HG03139 (cell line): ENCODE measurements at regions not wholly inside any gene's neighbourhood (a gene's known extent, or its start where the extent isn't known, plus 50 kb on each side); places are given as distances from the start of the nearest gene placed in this dataset.
"Not testable (repeated sequence)": the region's sequence is repeated elsewhere in the genome, so short reads cannot be mapped to it uniquely, and the experiment has no call there.

Source experiments
- ATAC-seq: cut with Tn5 transposase; IDR thresholded peaks from one replicate; pipeline ENCODE4 v1.9.1; 2021; ENCODE audit not compliant: unreplicated experiment

DNA sequence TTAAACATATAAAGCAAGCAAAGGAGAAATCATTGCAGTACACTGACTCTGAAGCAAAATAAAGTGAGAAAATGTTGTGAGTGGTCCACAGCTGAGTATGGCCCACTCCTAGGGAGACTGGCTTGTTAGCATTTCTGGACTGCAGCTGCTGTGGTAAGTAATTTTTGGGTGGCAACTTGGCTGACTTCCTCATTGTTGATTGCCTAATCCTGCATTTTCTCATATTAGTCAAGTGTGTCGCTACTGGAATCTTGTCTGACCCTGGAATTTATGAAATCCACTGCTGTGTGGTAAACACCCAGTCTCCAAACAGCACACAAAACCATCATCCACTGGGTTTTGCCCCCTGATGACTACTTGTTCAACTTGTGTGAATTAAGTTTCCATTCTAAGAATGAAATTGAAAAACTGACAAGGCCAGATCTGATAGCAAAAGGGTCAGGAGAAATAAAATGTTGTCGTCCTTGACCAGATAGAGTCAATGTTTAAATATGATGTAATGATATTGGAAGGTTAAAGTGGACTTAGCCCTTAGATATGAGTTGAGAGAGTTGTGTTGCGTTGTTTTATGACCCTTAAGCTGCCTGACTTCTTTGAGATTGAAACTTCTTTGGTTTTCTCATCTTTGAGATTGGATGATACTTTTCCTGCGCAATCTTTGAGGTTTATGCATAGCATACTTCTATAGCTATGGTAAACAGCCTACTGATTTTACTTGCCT, 106.6 kb upstream of the SEC22B start:
- not testable (repeated sequence) for ATAC-seq

DNA sequence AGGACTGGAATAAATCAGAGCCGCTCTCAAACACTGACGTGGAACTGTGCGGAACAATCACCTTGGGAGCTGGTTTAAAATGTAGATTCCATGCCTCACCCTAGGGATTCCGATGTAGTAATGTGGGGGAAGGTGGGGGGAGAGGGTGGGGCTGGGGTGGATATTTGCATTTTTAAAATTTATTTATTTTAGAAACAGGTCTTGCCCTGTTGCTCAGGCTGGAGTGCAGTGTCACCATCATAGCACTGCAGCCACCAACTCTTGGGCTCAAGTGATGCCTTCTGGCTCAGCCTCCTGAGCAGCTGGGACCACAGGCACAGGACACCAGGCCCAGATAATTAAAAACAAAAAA, 101.9 kb upstream of the SEC22B start:
- not testable (repeated sequence) for ATAC-seq

DNA sequence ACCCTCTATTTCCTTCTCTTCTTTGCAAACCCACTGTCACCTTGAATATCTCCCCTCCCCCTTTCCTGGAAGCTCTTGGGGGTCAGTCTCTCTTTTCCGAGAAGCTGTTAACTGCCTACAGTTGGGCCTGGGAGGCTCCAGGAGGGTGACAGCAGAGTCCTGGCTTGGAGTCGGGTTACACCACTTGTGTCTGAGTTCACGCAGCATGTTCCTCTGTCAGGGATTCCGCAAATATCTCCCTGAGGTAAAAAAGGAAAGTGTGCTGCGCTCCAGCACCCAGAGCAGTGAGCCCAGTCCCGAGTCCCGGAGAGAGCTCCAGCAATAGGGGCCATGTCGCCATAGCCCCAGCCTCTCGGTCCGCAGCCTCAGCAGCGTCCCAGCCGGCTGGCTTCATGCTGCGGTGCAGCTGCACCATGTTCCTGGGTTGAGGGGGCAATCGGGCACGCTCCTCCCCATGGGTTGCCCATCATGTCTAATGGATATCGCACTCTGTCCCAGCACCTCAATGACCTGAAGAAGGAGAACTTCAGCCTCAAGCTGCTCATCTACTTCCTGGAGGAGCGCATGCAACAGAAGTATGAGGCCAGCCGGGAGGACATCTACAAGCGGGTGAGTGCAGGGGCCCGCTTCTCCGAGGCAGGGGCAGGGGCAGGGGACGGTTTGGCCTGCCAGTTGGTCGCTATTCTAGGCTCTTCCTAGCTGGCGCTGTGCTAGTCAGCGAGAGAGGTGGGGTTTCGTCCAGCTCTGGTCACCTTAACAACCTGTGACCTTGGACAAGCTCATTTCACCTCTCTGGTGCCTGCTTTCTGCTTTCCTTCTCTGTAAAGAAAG, 101.3 kb upstream of the SEC22B start:
- ATAC-seq, result not testable (repeated sequence)

DNA sequence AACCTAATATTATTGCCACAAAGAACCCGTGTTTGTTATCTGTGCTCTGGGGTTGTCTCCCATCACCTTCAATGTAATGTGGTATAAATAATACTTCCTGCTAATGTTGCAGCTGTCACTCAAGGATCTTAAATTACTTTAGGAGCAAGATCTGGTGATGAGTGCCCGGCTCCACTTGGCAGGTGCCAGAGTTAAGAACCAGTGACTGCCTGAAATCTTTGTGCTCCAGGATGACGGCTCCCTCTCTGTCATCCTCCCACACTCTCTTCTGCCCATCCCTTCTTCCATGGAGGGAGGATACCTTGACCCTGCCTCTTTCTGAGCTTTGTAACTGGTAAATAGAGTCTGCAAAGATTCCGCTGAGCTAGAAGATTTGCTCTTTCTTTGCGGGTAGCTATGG, 100.4 kb upstream of the SEC22B start:
- ATAC-seq, result not testable (repeated sequence)

DNA sequence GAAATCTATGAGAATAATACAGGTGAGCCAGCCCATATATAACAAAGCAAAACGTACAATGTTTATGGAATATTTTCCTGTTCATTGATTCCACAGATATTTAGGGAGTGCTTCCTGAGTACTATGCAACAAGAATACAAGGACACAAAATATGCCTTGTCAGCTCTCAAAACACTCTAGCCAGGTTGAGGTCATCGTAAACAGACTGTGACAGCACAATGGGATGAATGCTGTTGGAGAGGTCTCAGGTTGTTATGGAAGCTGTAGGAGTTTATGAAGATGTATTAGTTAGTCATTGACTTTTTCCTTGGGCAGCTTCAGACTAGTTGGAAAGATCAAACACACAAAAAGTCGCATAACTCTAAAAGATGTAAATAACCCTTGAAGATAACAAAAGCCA, 98.1 kb upstream of the SEC22B start:
- not testable (repeated sequence) for ATAC-seq

DNA sequence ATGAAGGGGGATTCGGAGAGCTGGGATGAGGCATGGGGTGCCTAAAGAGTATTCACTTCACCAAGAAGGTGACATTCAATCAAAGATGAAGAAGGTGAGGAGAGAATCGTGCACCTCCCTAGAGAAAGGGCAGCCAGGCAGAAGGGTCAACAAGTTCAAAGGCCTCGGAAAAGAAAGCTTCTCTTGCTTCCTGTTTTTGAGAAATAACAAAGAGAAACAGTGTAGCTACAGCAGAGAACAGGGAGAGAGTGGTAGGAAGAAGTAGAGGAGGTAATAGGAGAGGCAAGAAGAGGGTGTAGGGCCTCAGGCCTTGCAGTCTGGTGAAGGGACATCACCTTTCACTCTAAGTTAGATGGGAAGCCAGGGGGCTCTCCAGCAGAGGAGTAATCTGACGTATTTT, 97.0 kb upstream of the SEC22B start:
- not testable (repeated sequence) for ATAC-seq

DNA sequence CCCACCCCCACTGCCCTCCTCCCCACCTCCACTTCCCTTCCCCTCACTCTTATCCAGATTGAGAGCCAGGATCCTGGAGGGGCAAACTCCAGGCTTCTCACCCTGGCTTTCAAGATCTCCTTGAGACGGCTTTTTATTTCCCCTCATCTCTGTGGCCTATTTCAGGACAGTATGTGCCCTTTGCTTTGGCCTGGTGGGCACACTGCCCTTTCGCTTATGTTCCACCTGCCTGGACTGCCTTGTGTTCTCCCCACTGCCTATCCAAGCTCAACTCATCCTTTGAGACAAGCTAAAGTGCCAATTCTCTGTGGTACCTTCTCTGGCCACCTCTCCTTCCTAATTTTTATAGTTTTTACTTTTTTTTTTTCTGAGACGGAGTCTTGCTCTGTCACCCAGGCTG, 95.9 kb upstream of the SEC22B start:
- not testable (repeated sequence) for ATAC-seq

DNA sequence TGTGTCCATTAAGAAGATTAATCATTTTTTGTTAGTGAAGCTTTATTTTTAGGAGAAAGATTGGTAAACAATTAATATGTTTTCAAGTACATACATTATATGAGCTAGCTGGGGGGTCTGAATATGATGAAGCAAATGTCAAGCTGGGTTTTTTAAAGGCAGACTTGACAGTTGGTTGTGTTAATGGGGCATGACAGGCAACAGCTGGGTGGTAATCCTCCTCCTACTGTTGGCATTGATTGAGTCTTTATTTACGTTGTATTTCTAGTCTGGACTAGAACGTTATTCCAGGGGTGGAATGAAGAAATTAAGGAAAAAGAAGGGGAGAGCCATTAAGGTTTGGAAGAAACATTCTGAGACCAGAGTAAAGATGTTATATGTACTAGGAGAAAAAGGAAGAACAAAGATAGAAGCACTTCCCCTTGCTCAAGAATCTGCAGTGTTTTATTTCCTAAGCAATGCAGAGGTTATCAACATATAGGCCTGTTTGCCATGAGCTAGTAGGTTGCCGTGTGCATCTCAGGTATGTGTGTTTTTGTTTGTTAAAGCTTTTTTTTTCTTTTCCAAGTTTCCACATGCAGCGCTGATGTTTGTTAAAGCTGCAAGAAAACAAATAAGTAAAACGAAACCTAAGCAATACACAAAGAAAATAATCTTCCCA, 95.4 kb upstream of the SEC22B start:
- ATAC-seq, result not testable (repeated sequence)

DNA sequence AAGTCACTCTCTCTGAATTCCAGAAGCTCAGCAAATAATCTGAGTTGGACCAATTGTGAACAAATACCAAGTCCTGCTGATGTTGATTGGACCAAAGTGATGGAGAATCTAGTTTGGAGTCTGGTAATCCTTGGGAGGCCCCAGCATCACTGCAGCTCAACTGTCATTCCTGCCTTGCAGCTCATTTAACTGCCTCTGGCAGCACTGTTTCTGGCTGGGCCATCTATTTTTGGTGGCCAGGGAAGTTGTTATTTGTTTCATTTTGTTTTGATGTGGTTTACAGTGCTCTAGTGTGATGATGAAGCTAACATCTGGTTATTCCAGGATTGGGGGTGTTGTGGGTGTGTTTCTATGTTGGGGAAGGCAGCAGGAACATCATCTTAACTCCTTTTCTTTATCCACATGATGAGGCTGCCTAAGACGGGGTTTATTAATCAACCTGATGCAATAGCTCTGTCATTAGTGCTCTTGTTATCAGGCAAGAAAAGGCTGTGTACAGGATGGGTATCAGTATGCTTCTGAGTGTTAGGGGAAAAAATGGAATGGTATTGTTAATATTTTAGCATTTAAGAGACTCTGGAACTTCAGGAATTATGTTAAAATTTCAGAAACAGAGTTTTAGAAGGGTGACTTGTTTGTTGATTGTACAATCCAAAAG, 91.7 kb upstream of the SEC22B start:
- not testable (repeated sequence) for ATAC-seq

DNA sequence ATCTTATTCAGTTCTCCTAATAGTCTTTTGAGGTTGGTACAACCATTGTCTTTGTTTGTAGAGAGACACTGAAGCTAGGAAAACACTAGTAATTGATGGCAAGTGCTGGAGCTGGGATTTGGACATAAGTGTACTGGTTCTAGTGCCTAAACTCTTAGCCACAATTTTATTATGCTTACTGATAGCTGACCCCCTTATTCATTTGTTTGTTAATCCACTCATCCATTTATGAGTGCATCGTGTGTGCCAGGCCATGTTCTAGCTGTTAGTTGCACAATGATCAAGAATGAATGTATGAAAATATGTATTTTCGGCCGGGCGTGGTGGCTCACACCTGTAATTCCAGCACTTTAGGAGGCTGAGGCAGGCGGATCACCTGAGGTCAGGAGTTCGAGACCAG, 88.2 kb upstream of the SEC22B start:
- not testable (repeated sequence) for ATAC-seq

DNA sequence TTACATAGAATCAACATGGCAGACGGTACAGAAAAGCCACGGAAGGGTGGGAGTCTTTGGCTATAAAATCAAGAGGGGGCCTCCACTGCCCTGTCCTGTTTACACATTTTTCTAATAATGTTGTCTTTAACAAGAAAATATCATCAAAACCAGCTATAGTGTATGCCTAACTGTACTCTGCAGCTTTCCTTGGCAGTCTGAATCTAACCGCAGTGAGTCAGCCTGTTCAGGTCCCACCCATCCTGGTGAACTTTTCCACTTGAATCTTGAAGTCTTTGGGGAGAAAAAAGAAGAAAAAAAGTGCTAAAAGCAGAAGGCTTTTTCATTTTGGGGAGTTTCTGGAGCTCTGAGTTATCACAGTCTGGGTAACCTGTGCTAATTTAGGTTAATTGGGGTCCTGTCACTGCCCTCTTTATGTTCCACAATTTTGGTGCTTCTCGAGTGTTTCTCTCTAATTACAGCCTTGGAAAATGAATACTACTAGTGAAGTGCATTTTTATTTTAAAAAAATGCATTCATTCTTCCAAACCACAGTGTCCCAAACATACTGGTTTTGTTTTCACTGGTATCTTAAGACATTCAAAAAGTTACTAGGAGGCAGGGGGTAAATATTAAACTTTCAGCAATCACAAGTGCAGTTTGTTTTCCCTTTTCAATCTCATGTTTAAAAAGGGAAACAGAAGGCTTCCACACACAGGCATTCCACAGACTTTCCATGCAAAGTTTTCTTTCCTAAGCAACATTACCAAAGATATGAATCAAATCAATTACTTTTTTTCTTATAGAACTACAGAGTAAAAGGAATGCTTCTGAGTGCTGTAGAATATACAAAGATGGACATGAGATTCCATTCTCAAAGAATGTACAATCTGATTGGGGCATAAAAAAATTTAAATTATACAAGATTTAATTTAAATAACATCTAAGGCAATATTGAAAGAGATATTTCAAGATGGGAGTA, 86.8 kb upstream of the SEC22B start:
- not testable (repeated sequence) for ATAC-seq

DNA sequence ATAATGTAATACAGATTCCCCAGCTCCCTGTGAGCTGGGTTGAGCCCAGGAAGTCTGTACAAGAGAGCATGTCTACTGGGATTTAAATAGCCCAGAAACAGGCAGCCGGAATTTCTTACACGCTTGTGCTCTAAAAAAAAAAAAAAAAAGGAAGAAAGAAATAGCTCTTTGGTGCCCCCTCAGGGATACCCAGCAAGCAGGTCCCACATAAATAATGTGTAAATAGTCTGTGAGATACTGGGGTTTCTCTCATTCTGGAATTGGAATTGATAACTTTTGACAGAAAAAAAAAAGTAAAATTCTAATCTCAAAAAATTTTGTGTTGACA, 81.4 kb upstream of the SEC22B start:
- not testable (repeated sequence) for ATAC-seq

DNA sequence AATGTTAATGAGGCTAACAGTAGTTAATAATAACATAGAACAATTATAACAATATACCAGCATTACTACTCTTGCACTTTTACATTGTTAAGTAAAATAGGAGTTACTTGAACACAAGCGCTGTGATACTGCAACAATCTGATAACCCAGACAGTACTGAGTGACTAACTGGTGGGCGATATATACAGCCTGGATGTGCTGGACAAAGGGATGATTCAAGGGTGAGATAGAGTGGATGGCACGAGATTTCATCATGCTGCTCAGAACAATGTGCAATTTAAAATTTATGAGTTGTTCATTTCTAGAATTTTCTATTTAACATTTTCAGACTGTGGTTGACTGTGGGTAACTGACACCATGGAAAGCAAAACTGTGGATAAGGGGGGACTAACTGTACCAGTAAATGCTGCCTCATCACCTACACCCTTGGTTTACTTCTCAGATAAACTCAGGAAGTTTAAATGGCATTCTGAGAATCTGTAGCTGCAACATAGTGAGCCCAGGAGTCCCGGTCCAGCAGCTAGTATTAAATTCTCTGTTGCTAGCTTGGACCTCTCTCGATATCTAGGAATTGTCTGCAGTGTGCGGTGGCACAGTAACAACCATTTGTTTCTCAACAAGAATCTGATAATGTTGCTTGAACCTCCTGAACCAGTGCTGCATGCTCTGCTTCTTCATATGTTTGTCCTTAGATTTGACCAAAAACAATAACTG, 80.9 kb upstream of the SEC22B start:
- ATAC-seq, result not testable (repeated sequence)

DNA sequence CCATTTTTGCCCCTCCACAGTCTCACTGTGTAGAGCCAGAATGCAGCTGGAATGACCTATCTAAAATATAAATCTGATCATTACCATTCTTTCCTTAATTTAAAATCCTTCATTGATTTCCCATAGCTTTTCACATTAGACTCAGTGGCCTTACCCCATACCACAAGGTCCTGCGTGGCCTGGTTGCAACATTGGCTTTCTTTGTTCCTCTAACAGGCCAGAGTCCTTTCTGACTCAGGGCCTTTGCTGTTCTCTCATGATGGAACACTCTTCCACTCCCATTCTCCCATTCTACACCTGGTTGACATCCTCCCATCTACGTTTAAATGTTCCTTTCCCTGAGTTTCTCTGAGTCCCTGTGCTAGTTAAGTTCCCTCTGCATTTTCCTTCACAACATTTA, 74.4 kb upstream of the SEC22B start:
- ATAC-seq, result not testable (repeated sequence)

DNA sequence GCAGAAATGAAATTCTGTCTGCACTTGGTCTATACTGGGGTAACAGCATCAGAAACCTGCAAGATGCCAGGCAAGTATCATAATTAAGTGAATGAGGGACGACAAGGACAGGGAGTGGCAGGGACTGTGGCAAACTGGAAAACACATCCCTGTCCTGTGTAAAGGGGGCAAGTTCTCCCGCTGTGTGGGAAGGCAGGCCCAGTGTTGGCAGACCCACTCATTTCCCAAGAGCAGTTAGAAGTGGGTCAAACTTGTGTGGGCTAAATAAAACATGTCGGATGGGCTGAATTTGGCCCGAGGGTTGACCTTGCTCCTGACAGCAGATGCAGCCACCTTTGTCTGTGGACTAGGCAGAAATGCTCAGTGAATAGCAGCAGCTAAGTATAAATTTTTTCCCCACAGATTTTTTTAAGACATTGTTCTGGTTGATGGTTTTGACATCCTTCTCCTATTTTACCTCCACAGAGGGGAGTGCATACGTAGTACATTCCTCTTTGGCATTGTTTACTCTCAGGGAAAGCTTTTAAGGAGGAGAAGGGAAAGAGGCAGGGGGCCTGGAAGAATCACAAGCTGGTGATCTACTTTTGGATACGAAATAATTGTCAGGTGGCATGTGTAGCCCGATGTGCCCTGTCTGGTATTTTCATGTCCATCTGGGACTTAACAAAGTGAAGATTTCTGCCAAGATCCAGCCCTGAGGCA, 72.6 kb upstream of the SEC22B start:
- ATAC-seq, result not testable (repeated sequence)

DNA sequence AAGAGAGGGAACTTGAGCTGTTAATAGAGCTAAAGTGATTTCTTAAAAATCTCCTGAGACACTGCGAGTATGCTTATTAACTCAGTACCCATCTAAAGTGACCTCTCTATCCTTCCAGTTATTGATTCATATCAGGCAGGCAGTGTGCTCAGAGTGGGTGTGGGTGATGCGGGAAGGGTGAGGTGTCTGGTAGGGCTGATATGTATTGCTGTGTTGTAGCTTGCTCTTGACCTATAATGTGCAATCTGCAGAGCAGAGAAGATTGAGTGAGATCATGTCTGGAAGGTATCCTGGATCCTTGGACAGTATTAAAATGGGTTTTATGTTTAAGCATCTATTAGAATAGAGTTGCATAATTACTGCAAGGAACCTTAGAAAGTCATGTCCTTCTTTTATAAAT, 71.9 kb upstream of the SEC22B start:
- not testable (repeated sequence) for ATAC-seq

DNA sequence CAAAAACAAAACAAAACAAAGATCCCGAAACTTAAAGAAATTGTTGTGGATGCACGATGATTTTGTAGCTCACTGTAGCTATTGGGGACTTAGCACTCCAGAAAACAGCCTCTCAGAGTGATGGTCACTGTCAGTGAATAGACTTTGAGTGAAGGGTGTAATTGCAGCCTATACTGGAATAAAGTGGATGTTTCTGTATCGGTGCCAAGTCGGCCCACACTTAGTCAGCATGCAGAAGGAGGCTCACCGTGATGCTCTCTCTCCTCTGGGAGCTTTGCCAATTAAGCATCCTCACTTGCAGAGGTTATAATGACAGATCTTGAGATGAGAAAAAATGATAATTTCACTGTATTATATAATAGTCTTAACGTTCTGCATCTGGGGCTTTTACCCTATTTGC, 67.5 kb upstream of the SEC22B start:
- not testable (repeated sequence) for ATAC-seq

DNA sequence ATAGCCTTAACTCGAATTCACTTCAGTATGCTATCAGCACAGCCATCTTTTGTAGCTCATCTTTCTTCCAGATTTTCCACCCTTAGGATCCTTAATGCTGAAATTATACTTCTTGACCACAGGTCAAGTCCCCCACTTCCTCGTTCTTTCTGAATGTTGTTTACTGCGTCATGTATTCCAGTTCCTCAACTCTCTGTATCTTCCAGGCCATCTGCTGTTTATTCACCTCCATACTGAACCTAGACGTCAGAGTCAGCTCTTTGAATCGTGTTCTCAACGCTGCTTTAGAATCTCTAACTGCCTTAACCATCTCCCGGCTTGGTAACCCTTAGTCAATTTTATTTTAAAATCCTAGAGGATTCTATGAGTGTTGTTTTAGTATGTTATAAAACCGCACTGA, 66.3 kb upstream of the SEC22B start:
- ATAC-seq, result not testable (repeated sequence)

DNA sequence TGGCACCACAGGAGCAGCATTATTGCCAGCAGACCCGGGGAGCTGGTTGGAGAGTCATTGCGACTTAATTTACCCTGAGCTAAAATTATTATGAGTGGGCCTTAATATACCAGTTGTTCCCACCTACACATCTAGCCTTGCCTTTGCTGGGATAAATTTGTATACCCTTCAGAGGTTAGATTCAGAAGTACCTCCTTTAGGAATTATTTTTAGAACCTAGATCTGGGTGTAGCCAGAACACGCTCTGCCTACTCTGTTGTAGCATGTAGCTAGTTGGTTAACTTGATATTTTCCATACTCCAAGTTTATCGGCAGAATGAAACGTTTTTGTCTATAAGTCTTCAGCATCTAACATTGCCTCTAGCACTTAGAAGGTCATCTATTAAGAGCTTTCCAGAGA, 65.5 kb upstream of the SEC22B start:
- not testable (repeated sequence) for ATAC-seq
